Keratinocyte (primary cell): ENCODE measurements at regions not wholly inside any gene's neighbourhood (a gene's known extent, or its start where the extent isn't known, plus 50 kb on each side); places are given as distances from the start of the nearest gene placed in this dataset.

Experiments used
- DNase-seq: peaks from one replicate; pipeline ENCODE4 v3.0.0-alpha.2; 2011; ENCODE audit warnings: low read depth, missing footprints, low spot score
- FAIRE-seq: peaks from 2 replicates; lab custom pipeline; 2011; peaks lifted over from hg19 to GRCh38; lab: Jason Lieb, UNC
- H2AFZ ChIP-seq: 2 replicates; pipeline ENCODE4 v1.6.0; 2012; ENCODE audit warnings: low read length, control low read depth, inconsistent platforms; ENCODE audit not compliant: control insufficient read depth
- H3K27ac ChIP-seq: 2 replicates; pipeline ENCODE4 v1.5.1; 2011; ENCODE audit warnings: low read length; ENCODE audit not compliant: control insufficient read depth, insufficient read depth
- H3K27me3 ChIP-seq: 3 replicates; pipeline ENCODE4 v1.6.0; 2011; ENCODE audit warnings: low read length; ENCODE audit not compliant: control insufficient read depth, insufficient read depth; ENCODE audit errors: extremely low read depth
- H3K36me3 ChIP-seq, 2 experiments: 2 replicates in 1 of 2; 3 replicates in 1 of 2; pipeline ENCODE4 v1.5.1; 2011; ENCODE audit warnings: low read length in 2 of 2, mild to moderate bottlenecking in 1 of 2; ENCODE audit not compliant: control insufficient read depth in 2 of 2, insufficient read depth in 2 of 2; ENCODE audit errors: extremely low read depth in 1 of 2
- H3K4me1 ChIP-seq: 3 replicates; pipeline ENCODE4 v1.5.1; 2011; ENCODE audit warnings: low read length; ENCODE audit not compliant: control insufficient read depth, insufficient read depth; ENCODE audit errors: extremely low read depth
- H3K4me2 ChIP-seq: 3 replicates; pipeline ENCODE4 v1.6.0; 2011; ENCODE audit warnings: low read depth, low read length; ENCODE audit not compliant: control insufficient read depth, insufficient read depth; ENCODE audit errors: extremely low read depth
- H3K4me3 ChIP-seq, 3 experiments: fragments of 200-600 bp in 1 of 3; sonication (generic) in 1 of 3; 2 replicates in 2 of 3; 3 replicates in 1 of 3; pipeline ENCODE4 v1.5.1; 2011 to 2016; ENCODE audit warnings: low read length in 3 of 3, mild to moderate bottlenecking in 3 of 3, control low read depth in 2 of 3, inconsistent platforms in 1 of 3, low read depth in 1 of 3, mixed read lengths in 1 of 3, mixed run types in 1 of 3, moderate library complexity in 1 of 3; ENCODE audit not compliant: control insufficient read depth in 2 of 3, insufficient read depth in 2 of 3; ENCODE audit errors: extremely low read depth in 1 of 3
- H3K79me2 ChIP-seq: 2 replicates; pipeline ENCODE4 v1.6.0; 2012; ENCODE audit warnings: low read length; ENCODE audit not compliant: control insufficient read depth, insufficient read depth
- H3K9ac ChIP-seq: 3 replicates; pipeline ENCODE4 v1.6.0; 2011; ENCODE audit warnings: low read length; ENCODE audit not compliant: control insufficient read depth, insufficient read depth; ENCODE audit errors: extremely low read depth
- H3K9me1 ChIP-seq: 3 replicates; pipeline ENCODE4 v1.6.0; 2011; ENCODE audit warnings: low read length; ENCODE audit not compliant: control insufficient read depth, insufficient read depth; ENCODE audit errors: extremely low read depth
- H3K9me3 ChIP-seq: 2 replicates; pipeline ENCODE4 v1.5.1; 2012; ENCODE audit warnings: low read depth, low read length; ENCODE audit not compliant: control insufficient read depth
- H4K20me1 ChIP-seq: 3 replicates; pipeline ENCODE4 v1.6.0; 2011; ENCODE audit warnings: low read length; ENCODE audit not compliant: control insufficient read depth, insufficient read depth; ENCODE audit errors: extremely low read depth
- CTCF ChIP-seq, 3 experiments: IDR thresholded peaks in 1 of 3; conservative IDR thresholded peaks in 1 of 3; optimal IDR thresholded peaks in 1 of 3; 2 replicates in 2 of 3; 3 replicates in 1 of 3; pipeline versions ENCODE3 to v1.5.1; 2011; ENCODE audit warnings: low read length in 3 of 3, mild to moderate bottlenecking in 3 of 3, moderate library complexity in 2 of 3, control low read depth in 1 of 3, inconsistent platforms in 1 of 3; ENCODE audit not compliant: insufficient read depth in 2 of 3; ENCODE audit errors: extremely low read depth in 1 of 3
- EZH2 ChIP-seq: IDR thresholded peaks from one replicate; pipeline ENCODE4 v1.6.1; 2012; ENCODE audit warnings: inconsistent platforms, mild to moderate bottlenecking, low read length, moderate library complexity
- dilution Hi-C: fragments of 300-500 bp; cut with MboI; formaldehyde crosslinking; loops from one replicate; pipeline ENCODE4 v1.7.0; 2020; ENCODE audit warnings: low sequenced_read_pairs; ENCODE audit not compliant: extremely low pct_ligation_motif_present

GRCh38 chr6:112557961-112558360 is 210.8 kb downstream of the RFPL4B start:
- dilution Hi-C loops: no loop called here
- Histone ChIP-seq H3K27ac (no peak overlapping the region), H4K20me1 (no peaks in the 10 kb centered on the region), H3K9ac (no peak overlapping the region), H3K36me3 (no peaks in the 10 kb centered on the region), H3K9me3 (no peaks in the 10 kb centered on the region), H2AFZ (no peak overlapping the region), H3K4me3 (no peak overlapping the region), H3K79me2 (no peaks in the 10 kb centered on the region), H3K27me3 (no peaks in the 10 kb centered on the region), H3K9me1 (no peaks in the 10 kb centered on the region), H3K4me1 (no peaks in the 10 kb centered on the region), H3K4me2 (no peak overlapping the region)
- no peak for FAIRE-seq
- no peak for DNase-seq
- TF ChIP-seq CTCF (optimal IDR thresholded peaks at IDR 0.05 in 1 of 3, IDR thresholded peaks at IDR 0.05 in 1 of 3, conservative IDR thresholded peaks at IDR 0.05 in 1 of 3; ENCODE audit: extremely low read depth in 1 of 3, insufficient read depth in 2 of 3, low read length in 3 of 3) (no peak), EZH2 (no peak)

GRCh38 chr6:112560651-112561050 is 213.5 kb downstream of the RFPL4B start:
- Histone ChIP-seq H3K9ac (no peak overlapping the region), H3K9me3 (no peaks in the 10 kb centered on the region), H3K4me1 (no peaks in the 10 kb centered on the region), H3K4me2 (no peak overlapping the region), H3K79me2 (no peaks in the 10 kb centered on the region), H3K27me3 (no peaks in the 10 kb centered on the region), H3K4me3 (no peak overlapping the region), H2AFZ (no peak overlapping the region), H3K9me1 (no peaks in the 10 kb centered on the region), H3K36me3 (no peaks in the 10 kb centered on the region), H4K20me1 (no peaks in the 10 kb centered on the region), H3K27ac (no peak overlapping the region)
- dilution Hi-C loops: no loop called here
- FAIRE-seq (no peak), DNase-seq (no peak)
- TF ChIP-seq EZH2 (no peak), CTCF (optimal IDR thresholded peaks at IDR 0.05 in 1 of 3, IDR thresholded peaks at IDR 0.05 in 1 of 3, conservative IDR thresholded peaks at IDR 0.05 in 1 of 3; ENCODE audit: extremely low read depth in 1 of 3, insufficient read depth in 2 of 3, low read length in 3 of 3) (peak in 1 of 3 experiments; percentile 20)
